Mesodermal cell (in vitro differentiated cells): ENCODE measurements at regions not wholly inside any gene's neighbourhood (a gene's known extent, or its start where the extent isn't known, plus 50 kb on each side); places are given as distances from the start of the nearest gene placed in this dataset.

Experiments
- H3K27ac ChIP-seq: 2 replicates; pipeline ENCODE4 v1.7.0; 2013; ENCODE audit warnings: mild to moderate bottlenecking, low read depth, low read length, moderate library complexity; ENCODE audit not compliant: severe bottlenecking
- H3K36me3 ChIP-seq: 2 replicates; pipeline ENCODE4 v1.7.1; 2013; ENCODE audit warnings: mild to moderate bottlenecking, low read length, moderate library complexity; ENCODE audit not compliant: control insufficient read depth, insufficient read depth
- H3K4me1 ChIP-seq: one replicate; pipeline ENCODE4 v1.7.1; 2013; ENCODE audit warnings: mild to moderate bottlenecking, low read length; ENCODE audit not compliant: insufficient read depth, control insufficient read depth, poor library complexity, severe bottlenecking
- H3K4me3 ChIP-seq: 2 replicates; pipeline ENCODE4 v1.7.0; 2013; ENCODE audit warnings: low read length, control low read depth, mild to moderate bottlenecking; ENCODE audit not compliant: insufficient read depth, poor library complexity, severe bottlenecking; ENCODE audit errors: extremely low read depth
- H3K9me3 ChIP-seq: 2 replicates; pipeline ENCODE4 v1.7.1; 2013; ENCODE audit warnings: mild to moderate bottlenecking, low read length, moderate library complexity; ENCODE audit not compliant: control insufficient read depth
- WGBS, 2 experiments: methylation state at CpG; one replicate each; pipeline ENCODE4 v1.1.5; 2013; ENCODE audit warnings: missing lambda C conversion rate in 2 of 2; ENCODE audit not compliant: insufficient coverage in 2 of 2; 5-methylcytosine and 5-hydroxymethylcytosine counted together

DNA sequence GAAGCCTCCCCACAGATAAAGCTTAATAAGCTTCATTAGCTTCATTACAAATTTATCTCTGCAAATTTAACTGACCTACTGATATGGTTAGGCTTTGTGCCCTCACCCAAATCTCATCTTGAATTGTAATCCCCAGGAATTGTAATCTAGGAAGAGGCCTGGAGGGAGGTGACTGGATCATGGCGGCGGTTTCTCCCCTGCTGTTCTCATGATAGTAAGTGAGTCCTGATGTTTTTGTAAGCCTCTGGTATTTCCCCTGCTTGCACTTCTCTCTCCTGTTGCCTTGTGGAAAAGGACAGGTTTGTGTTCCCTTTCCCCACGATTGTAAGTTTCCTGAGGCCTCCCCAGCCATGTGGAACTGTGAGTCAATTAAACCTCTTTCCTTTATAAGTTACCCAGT is 226.1 kb upstream of the TTC14 start:
- H3K9me3 ChIP-seq = no peaks in the 10 kb centered on the region
- H3K4me3 ChIP-seq = no peak overlapping the region
- H3K27ac ChIP-seq = no peak overlapping the region
- H3K4me1 ChIP-seq = no peaks in the 10 kb centered on the region
- no peaks in the 10 kb centered on the region for H3K36me3 ChIP-seq
- WGBS, 2 experiments = 70 to 100% methylated on average over 1 to 2 of the region's 3 CpGs

DNA sequence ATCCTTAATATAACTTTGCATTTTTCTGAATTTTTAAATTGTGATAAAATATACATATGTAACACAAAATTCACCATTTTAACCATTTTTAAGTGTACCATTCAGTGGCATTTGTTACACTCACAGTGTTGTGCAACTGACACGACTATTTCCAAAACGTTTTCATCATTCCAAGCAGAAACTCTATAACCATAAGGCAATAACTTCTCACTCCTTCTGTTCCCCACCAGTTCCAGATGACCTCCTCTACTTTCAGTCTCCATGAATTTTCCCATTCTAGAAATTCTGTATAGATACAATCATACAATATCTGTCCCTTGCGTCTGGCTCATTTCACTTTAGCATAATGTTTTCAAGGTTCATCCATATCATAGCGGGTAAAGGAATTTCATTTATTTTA is 223.5 kb upstream of the TTC14 start:
- Histone ChIP-seq H3K9me3 (no peaks in the 10 kb centered on the region), H3K4me3 (no peak overlapping the region), H3K36me3 (no peaks in the 10 kb centered on the region), H3K27ac (no peak overlapping the region), H3K4me1 (no peaks in the 10 kb centered on the region)
- 80 to 87% methylated on average over 2 of the region's 4 CpGs for WGBS, 2 experiments

DNA sequence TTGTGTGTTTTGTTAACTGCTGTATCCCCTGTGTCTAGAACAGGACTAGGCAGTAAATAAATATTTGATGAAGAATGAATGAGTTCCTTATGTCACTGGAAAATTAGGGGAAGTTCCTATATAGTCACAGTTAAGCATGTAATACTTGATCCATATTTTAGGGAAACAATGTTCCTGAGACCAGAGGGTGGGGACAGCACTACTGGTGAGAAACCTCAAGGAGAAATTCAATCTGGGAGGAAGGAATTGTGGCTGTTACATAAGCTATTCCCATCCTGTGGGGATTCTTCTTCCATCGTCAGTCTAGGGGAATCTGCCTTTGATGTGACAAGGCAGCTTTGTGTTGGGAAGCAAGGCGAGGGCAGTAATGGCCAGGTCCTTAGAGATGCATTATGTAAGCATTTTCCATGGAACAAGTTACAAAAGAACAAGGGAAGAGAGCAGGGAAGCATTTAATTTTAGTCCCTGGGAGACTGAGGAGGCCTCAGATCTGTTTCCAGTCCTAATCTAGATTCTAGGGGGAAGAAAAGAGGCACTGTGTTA is 219.3 kb upstream of the TTC14 start:
- Histone ChIP-seq H3K4me1 (no peaks in the 10 kb centered on the region), H3K27ac (no peak overlapping the region), H3K36me3 (no peaks in the 10 kb centered on the region), H3K4me3 (no peak overlapping the region), H3K9me3 (no peaks in the 10 kb centered on the region)
- 53 to 67% methylated on average over 1 to 2 of the region's 2 CpGs for WGBS, 2 experiments

DNA sequence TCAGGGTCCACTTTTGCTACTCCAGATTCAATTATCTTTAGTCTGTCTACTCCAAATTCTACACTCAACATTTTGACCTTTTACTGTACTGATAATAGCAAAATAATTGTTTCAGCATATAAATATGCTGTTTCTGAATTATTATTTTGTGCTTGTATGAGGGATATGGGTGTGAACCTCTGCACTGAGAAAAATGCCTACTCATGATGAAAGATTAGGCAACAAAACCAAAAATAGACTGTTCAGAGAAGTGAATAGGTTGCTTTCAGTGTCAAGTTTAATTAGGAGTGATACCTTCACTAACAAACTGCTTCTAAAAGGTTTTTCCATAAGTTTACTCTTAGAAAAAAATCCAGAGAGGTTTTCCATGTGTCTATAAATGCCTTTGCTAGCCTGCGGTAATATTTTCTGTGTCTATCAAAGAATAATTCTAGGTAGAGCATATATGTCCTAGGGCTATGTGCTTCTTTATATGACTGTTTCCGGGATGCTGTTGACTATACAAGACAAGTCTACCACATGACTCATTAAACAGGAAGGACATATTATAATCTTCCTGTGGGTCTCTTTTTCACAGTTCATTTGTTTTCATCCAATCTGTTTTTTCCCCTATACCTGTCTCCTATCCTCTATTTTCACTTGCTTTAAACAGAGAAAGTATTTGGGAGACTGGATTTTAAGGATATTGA is 218.5 kb upstream of the TTC14 start:
- no peak overlapping the region for H3K4me3 ChIP-seq
- 100% methylated on average over 1 of the region's 2 CpGs; no CpG with 5 or more reads in 1 of the 2 experiments for WGBS, 2 experiments
- no peaks in the 10 kb centered on the region for H3K9me3 ChIP-seq
- no peaks in the 10 kb centered on the region for H3K36me3 ChIP-seq
- H3K27ac ChIP-seq = no peak overlapping the region
- no peaks in the 10 kb centered on the region for H3K4me1 ChIP-seq

DNA sequence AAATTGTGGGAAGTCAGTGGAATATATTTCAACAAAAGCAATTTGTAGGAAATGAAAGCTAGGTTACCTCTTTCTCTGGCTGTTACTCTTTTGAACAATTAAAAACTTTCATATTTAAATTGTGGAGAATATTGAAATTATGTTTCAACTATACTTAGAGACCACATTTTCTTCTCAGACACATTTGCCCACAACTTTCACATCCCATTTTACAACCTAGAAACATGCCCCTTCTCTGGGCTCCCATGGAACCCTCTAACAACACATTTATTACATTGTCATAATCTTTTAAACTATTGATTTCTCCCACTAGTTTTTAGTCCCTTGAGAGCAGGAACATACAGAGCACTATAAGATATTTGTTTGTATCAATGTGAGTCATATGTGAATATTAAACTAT is 211.7 kb upstream of the TTC14 start:
- H3K4me1 ChIP-seq = no peaks in the 10 kb centered on the region
- H3K36me3 ChIP-seq = no peaks in the 10 kb centered on the region
- no peak overlapping the region for H3K4me3 ChIP-seq
- H3K27ac ChIP-seq = no peak overlapping the region
- H3K9me3 ChIP-seq = no peaks in the 10 kb centered on the region

DNA sequence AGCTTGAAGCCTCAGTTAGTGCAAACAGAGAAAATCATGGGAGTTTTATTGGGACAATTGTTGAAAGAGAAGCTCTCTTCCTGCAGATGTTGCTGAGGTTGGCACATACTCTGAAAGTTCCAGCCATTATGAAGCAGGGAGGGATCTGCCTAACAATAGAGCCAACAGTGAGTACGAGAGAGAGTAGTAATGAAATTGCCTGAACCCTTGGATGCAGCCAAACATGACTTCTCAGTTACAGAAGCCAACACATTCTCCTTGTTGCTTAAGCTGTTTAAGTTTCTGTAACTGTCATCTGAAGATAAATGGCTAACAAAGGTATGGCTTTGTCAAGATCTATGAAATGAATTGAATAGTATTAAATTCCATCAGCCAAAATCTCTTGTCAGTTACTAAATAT is 211.0 kb upstream of the TTC14 start:
- Histone ChIP-seq H3K36me3 (no peaks in the 10 kb centered on the region), H3K4me1 (no peaks in the 10 kb centered on the region), H3K9me3 (no peaks in the 10 kb centered on the region), H3K4me3 (no peak overlapping the region), H3K27ac (no peak overlapping the region)
- 40% methylated on average over 1 of the region's 1 CpG; no CpG with 5 or more reads in 1 of the 2 experiments for WGBS, 2 experiments

DNA sequence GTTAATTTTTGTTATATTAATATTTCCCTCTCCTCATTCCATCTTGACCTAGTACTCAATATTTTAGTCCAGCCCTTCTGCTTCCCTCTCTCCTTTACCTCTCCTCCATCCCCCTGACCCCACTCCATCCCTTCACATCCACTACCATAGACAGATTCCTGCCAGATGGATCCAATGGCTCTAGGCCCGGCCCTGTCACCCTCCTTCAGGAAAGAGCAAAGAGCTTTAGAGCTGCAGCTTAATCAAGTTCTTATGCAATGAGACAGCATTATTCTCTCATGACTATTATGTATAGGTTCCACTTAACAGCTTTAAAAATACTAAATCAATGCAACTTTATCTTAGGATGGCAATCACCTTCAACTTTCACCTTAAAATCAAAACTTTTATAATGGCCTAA is 200.7 kb upstream of the TTC14 start:
- H3K27ac ChIP-seq = no peak overlapping the region
- H3K9me3 ChIP-seq = no peaks in the 10 kb centered on the region
- no peaks in the 10 kb centered on the region for H3K36me3 ChIP-seq
- H3K4me3 ChIP-seq = no peak overlapping the region
- no CpG with 5 or more reads among the region's 1 CpG for WGBS, 2 experiments
- no peaks in the 10 kb centered on the region for H3K4me1 ChIP-seq

DNA sequence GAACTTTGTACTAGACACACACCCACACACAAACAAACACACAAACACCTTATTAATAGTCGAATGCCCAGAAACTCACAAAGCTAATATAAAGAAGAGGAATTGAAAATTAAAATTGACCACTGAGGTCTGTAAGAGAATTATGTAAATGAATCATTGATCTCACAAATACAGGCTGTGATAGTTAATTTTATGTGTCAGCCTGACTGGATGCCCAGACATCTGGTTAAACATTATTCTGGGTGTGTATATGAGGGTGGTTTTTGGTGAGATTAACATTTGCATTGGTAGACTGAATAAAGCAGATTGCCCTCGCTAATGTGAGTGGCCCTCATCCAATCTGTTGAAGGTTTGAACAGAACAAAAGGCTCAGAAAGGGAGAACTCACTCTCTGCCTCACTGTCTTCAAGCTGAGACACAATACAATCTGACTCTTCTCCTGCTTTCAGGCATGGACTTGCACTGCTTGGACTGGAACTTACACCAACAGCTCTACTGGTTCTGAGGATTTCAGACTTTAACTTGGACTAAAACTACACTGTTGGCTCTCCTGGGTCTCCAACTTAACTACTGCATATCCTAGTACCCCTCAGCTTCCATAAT is 199.4 kb upstream of the TTC14 start:
- Histone ChIP-seq H3K4me3 (no peak overlapping the region), H3K9me3 (no peaks in the 10 kb centered on the region), H3K27ac (no peak overlapping the region), H3K4me1 (no peaks in the 10 kb centered on the region), H3K36me3 (no peaks in the 10 kb centered on the region)
- WGBS, 2 experiments = 80% methylated on average over 1 of the region's 2 CpGs

DNA sequence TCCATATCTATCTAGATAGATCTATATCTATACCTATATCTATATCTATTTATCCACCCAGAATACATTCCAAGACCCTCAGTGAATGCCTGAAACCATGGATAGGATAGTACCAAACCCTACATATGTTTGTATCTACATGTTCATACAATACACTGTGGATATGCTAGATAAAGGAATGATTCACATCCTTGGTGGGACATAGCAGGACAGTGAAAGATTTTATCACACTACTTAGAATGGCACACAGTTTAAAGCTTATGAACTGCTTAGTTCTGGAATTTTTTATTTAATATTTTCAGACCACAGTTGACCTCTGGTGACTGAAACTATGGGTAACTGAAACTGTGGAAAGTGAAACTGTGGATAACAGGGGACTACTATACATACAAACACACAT is 198.8 kb upstream of the TTC14 start:
- H3K27ac ChIP-seq = no peak overlapping the region
- H3K9me3 ChIP-seq = no peaks in the 10 kb centered on the region
- H3K4me1 ChIP-seq = no peaks in the 10 kb centered on the region
- H3K4me3 ChIP-seq = no peak overlapping the region
- no peaks in the 10 kb centered on the region for H3K36me3 ChIP-seq

DNA sequence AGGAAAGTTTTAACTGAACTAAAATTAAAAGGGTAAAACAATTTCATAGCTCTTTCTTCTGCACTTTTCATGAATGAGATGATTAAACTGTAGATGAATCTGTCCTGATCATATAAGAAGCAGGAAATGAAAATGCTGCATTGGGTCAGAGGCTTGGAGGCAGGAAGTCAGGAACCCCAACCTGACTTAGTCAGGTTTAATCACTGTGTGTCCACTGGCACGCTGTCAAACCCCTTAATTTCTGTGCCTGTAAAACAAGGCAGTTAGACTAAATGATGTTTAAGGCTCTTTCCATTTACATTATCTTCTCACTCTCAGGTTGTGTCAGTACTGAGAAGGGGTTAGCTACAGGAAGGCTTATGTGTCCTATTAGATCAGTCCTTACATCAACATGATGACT is 193.3 kb upstream of the TTC14 start:
- no peak overlapping the region for H3K4me3 ChIP-seq
- H3K4me1 ChIP-seq = no peaks in the 10 kb centered on the region
- H3K9me3 ChIP-seq = no peaks in the 10 kb centered on the region
- H3K27ac ChIP-seq = no peak overlapping the region
- WGBS, 2 experiments = no CpG with 5 or more reads among the region's 1 CpG
- H3K36me3 ChIP-seq = no peaks in the 10 kb centered on the region

DNA sequence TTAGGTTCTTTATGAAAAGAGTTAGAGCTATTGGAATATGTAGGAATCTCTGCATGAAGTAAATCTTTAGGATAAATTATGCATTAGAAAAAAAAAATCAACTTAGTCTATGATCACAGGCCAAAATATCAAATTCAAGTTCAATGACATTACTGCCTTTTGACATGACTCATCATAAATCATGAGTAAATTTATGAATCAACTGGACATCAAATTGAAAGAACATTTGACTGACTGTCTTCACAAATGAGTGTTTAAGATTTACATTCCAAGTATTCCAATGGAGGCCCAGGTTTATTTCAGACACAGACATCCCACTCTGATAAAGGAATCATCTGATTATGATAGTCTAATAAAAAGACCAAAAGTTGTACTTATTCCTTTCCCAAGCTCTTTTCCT is 192.8 kb upstream of the TTC14 start:
- no peaks in the 10 kb centered on the region for H3K4me1 ChIP-seq
- H3K27ac ChIP-seq = no peak overlapping the region
- no peaks in the 10 kb centered on the region for H3K36me3 ChIP-seq
- no peaks in the 10 kb centered on the region for H3K9me3 ChIP-seq
- H3K4me3 ChIP-seq = no peak overlapping the region
